HL-60 (cell line): ENCODE measurements at regions not wholly inside any gene's neighbourhood (a gene's known extent, or its start where the extent isn't known, plus 50 kb on each side); places are given as distances from the start of the nearest gene placed in this dataset.

Experiments used
- DNase-seq, 2 experiments: peaks; one replicate each; pipeline ENCODE4 v3.0.0-alpha.2; 2010 to 2020; ENCODE audit warnings: low read depth in 1 of 2, low spot score in 1 of 2
- H3K27ac ChIP-seq: fragments of 250-450 bp; sonication (Bioruptor Pico); replicated peaks from 2 replicates; pipeline ENCODE4 v1.5.1; 2020; ENCODE audit warnings: mild to moderate bottlenecking, moderate library complexity
- H3K27me3 ChIP-seq: fragments of 250-450 bp; sonication (Bioruptor Pico); 2 replicates; pipeline ENCODE4 v1.5.1; 2021; ENCODE audit warnings: mild to moderate bottlenecking, moderate library complexity; ENCODE audit not compliant: insufficient read depth, poor library complexity, severe bottlenecking
- H3K4me3 ChIP-seq: replicated peaks from 2 replicates; pipeline ENCODE4 v1.5.1; 2011; ENCODE audit warnings: mild to moderate bottlenecking, control low read depth, low read length; ENCODE audit not compliant: insufficient read depth
- GABPA ChIP-seq: IDR thresholded peaks from 2 replicates; pipeline ENCODE4 v1.6.1; 2012; ENCODE audit warnings: low read depth
- POLR2AphosphoS5 ChIP-seq: IDR thresholded peaks from 2 replicates; pipeline ENCODE4 v1.6.1; 2012; ENCODE audit warnings: low read depth
- SPI1 ChIP-seq: IDR thresholded peaks from 2 replicates; pipeline ENCODE4 v1.6.1; 2012; ENCODE audit warnings: low read depth, mild to moderate bottlenecking, borderline replicate concordance
- TF ChIP-seq, protein P1 (sequence below): IDR thresholded peaks from one replicate; pipeline ENCODE4 v1.5.1; 2011; ENCODE audit warnings: low read length, control low read depth, inconsistent platforms; ENCODE audit not compliant: insufficient read depth
- TF ChIP-seq, protein P2 (sequence below): IDR thresholded peaks from 2 replicates; pipeline ENCODE4 v1.6.1; 2012; ENCODE audit warnings: low read depth; ENCODE audit not compliant: insufficient replicate concordance

DNA sequence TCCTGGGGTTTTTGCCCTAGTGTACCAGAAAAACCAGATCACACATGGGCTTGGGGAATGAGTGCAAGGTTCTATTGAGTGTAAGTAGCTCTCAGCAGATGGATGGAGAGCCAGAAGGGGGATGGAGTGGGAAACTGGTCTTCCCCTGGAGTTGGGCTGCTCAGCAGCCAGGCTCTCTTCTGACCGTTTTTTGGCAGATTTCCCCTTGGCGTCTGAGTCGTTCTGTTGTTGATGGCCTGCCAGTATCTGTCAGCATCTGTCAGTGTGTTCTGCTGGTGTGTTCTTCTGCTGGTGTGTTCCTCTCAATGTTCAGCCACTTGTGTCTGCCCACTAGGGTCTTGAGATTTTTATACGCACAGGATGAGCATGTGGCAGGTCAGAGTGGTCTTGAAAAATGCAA lies 633.9 kb upstream of the CPEB2 start:
- TF ChIP-seq GABPA: no peak
- Histone ChIP-seq H3K27me3 (no peaks in the 10 kb centered on the region), H3K4me3 (no peak overlapping the region), H3K27ac (no peak overlapping the region)
- no peak for DNase-seq

GRCh38 chr4:14371131-14371530 lies 631.1 kb upstream of the CPEB2 start:
- Histone ChIP-seq H3K4me3 (no peak overlapping the region), H3K27me3 (no peaks in the 10 kb centered on the region), H3K27ac (no peak overlapping the region)
- no peak for DNase-seq
- no peak for TF ChIP-seq SPI1
- TF ChIP-seq, protein P1, sequence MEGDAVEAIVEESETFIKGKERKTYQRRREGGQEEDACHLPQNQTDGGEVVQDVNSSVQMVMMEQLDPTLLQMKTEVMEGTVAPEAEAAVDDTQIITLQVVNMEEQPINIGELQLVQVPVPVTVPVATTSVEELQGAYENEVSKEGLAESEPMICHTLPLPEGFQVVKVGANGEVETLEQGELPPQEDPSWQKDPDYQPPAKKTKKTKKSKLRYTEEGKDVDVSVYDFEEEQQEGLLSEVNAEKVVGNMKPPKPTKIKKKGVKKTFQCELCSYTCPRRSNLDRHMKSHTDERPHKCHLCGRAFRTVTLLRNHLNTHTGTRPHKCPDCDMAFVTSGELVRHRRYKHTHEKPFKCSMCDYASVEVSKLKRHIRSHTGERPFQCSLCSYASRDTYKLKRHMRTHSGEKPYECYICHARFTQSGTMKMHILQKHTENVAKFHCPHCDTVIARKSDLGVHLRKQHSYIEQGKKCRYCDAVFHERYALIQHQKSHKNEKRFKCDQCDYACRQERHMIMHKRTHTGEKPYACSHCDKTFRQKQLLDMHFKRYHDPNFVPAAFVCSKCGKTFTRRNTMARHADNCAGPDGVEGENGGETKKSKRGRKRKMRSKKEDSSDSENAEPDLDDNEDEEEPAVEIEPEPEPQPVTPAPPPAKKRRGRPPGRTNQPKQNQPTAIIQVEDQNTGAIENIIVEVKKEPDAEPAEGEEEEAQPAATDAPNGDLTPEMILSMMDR: no peak
- no peak for TF ChIP-seq POLR2AphosphoS5
- TF ChIP-seq, protein P2, sequence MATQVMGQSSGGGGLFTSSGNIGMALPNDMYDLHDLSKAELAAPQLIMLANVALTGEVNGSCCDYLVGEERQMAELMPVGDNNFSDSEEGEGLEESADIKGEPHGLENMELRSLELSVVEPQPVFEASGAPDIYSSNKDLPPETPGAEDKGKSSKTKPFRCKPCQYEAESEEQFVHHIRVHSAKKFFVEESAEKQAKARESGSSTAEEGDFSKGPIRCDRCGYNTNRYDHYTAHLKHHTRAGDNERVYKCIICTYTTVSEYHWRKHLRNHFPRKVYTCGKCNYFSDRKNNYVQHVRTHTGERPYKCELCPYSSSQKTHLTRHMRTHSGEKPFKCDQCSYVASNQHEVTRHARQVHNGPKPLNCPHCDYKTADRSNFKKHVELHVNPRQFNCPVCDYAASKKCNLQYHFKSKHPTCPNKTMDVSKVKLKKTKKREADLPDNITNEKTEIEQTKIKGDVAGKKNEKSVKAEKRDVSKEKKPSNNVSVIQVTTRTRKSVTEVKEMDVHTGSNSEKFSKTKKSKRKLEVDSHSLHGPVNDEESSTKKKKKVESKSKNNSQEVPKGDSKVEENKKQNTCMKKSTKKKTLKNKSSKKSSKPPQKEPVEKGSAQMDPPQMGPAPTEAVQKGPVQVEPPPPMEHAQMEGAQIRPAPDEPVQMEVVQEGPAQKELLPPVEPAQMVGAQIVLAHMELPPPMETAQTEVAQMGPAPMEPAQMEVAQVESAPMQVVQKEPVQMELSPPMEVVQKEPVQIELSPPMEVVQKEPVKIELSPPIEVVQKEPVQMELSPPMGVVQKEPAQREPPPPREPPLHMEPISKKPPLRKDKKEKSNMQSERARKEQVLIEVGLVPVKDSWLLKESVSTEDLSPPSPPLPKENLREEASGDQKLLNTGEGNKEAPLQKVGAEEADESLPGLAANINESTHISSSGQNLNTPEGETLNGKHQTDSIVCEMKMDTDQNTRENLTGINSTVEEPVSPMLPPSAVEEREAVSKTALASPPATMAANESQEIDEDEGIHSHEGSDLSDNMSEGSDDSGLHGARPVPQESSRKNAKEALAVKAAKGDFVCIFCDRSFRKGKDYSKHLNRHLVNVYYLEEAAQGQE: no peak
- no peak for TF ChIP-seq GABPA

DNA sequence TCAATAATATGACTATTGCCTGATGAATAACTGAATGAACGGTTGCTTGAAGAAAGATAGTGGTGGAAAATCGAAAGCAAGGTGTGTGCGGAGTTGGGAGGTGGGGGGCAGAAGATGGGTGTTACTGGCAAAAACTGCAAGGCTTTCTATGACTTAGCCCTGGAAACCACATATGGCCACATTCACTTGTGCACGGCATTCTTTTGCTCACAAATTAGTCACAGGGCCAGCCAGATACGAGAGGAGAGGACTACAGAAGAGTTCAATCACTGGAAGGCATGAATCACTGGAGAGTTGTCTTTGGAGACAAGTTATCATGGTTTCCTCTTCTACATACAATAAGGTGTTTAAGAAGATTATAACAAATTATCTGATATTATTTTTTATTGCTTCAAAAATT lies 626.5 kb upstream of the CPEB2 start:
- no peak for DNase-seq
- Histone ChIP-seq H3K4me3 (no peak overlapping the region), H3K27ac (no peak overlapping the region), H3K27me3 (no peaks in the 10 kb centered on the region)
- TF ChIP-seq GABPA (no peak), POLR2AphosphoS5 (no peak), SPI1 (no peak)
- TF ChIP-seq, protein P2: no peak
- TF ChIP-seq, protein P1: no peak

DNA sequence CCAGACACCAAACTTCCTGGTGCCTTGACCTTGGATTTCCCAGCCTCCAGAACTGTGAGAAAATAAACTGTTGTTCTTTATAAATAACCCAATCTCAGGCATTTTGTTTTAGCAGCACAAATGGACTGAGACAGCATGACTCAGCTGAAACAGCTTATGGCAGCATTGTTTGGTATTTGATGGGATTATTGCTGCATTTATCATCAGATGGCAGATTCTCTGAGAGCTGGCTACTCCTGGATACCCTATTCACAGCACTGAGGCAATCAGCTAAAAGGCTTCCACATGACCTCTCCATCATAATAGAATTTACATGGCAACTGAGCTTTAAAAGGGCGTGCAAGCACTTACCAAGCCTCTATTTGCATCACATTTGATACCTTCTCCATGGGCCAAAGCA lies 623.1 kb upstream of the CPEB2 start:
- H3K4me3 ChIP-seq: no peak overlapping the region
- DNase-seq: no peak
- TF ChIP-seq, protein P1: no peak
- no peak for TF ChIP-seq POLR2AphosphoS5
- no peak for TF ChIP-seq SPI1
- TF ChIP-seq, protein P2: no peak
- no peak for TF ChIP-seq GABPA
- H3K27ac ChIP-seq: no peak overlapping the region
- H3K27me3 ChIP-seq: no peaks in the 10 kb centered on the region
